H1 (cell line): ENCODE measurements at regions not wholly inside any gene's neighbourhood (a gene's known extent, or its start where the extent isn't known, plus 50 kb on each side); places are given as distances from the start of the nearest gene placed in this dataset.
A peak's percentile ranks its signal among the peaks of the same experiment; 100 is the strongest.

Source experiments
- CTCF ChIA-PET: fragments of 300-600 bp; sonication (Branson Sonifier 250); formaldehyde crosslinking; loops from one replicate; lab custom pipeline; 2021; ENCODE audit not compliant: partially characterized antibody; lab: Charles Lee
- POLR2A ChIA-PET: fragments of 300-600 bp; sonication (Branson Sonifier 250); formaldehyde crosslinking; loops from one replicate; lab custom pipeline; 2021; ENCODE audit warnings: inconsistent platforms; ENCODE audit not compliant: partially characterized antibody; lab: Charles Lee
- DNase-seq, 2 experiments: peaks; one replicate each; pipeline versions ENCODE4 v3.0.0 to v3.0.0-alpha.2; 2010 to 2022; ENCODE audit warnings: low spot score in 2 of 2, low read depth in 1 of 2, mixed read lengths in 1 of 2
- FAIRE-seq: peaks from 2 replicates; lab custom pipeline; 2011; peaks lifted over from hg19 to GRCh38; lab: Jason Lieb, UNC
- H2AFZ ChIP-seq: 2 replicates; pipeline ENCODE4 v1.8.1; 2012; ENCODE audit warnings: low read length, inconsistent platforms
- H2AK5ac ChIP-seq: 2 replicates; pipeline ENCODE4 v1.6.1; 2013; ENCODE audit warnings: low read depth, low read length
- H2BK120ac ChIP-seq: replicated peaks from 2 replicates; pipeline ENCODE3; 2013; ENCODE audit warnings: low read depth, low read length, inconsistent platforms
- H2BK12ac ChIP-seq: 2 replicates; pipeline ENCODE4 v1.6.1; 2013; ENCODE audit warnings: low read depth, low read length
- H2BK15ac ChIP-seq: 2 replicates; pipeline ENCODE4 v1.6.1; 2013; ENCODE audit warnings: low read length
- H2BK20ac ChIP-seq: 2 replicates; pipeline ENCODE4 v1.6.1; 2013; ENCODE audit warnings: low read length
- H2BK5ac ChIP-seq: 2 replicates; pipeline ENCODE4 v1.6.1; 2013; ENCODE audit warnings: low read depth, low read length
- H3K14ac ChIP-seq: 2 replicates; pipeline ENCODE4 v1.6.1; 2013; ENCODE audit warnings: inconsistent platforms; ENCODE audit not compliant: insufficient read length
- H3K18ac ChIP-seq: 2 replicates; pipeline ENCODE4 v1.6.1; 2013; ENCODE audit warnings: low read length; ENCODE audit errors: extremely low read depth
- H3K23ac ChIP-seq: 2 replicates; pipeline ENCODE4 v1.6.1; 2013; ENCODE audit warnings: inconsistent platforms; ENCODE audit not compliant: insufficient read length
- H3K23me2 ChIP-seq: 2 replicates; pipeline ENCODE4 v1.6.1; 2013; ENCODE audit warnings: low read depth, low read length
- H3K27ac ChIP-seq: 2 replicates; pipeline ENCODE4 v1.6.1; 2011; ENCODE audit warnings: low read depth, low read length, inconsistent platforms
- H3K27me3 ChIP-seq, 4 experiments: replicated peaks in 1 of 4; 1 replicate in 1 of 4; 2 replicates in 3 of 4; pipeline versions ENCODE4 v1.6.1 to v1.8.1; 2011 to 2013; ENCODE audit warnings: low read length in 3 of 4, mild to moderate bottlenecking in 3 of 4, inconsistent platforms in 2 of 4, mixed read lengths in 2 of 4, moderate library complexity in 1 of 4; ENCODE audit not compliant: control insufficient read depth in 3 of 4, insufficient read depth in 3 of 4; ENCODE audit errors: extremely low read depth in 1 of 4
- H3K36me3 ChIP-seq, 4 experiments: 2 replicates each; pipeline versions ENCODE4 v1.6.1 to v1.8.1; 2011 to 2013; ENCODE audit warnings: mild to moderate bottlenecking in 4 of 4, low read length in 3 of 4, moderate library complexity in 2 of 4, control low read depth in 1 of 4, inconsistent platforms in 1 of 4; ENCODE audit not compliant: insufficient read depth in 4 of 4, control insufficient read depth in 2 of 4
- H3K4ac ChIP-seq: replicated peaks from 2 replicates; pipeline ENCODE3; 2013; ENCODE audit warnings: low read length, low read depth, mixed read lengths, inconsistent platforms; ENCODE audit not compliant: insufficient read length
- H3K4me1 ChIP-seq, 4 experiments: replicated peaks in 1 of 4; 1 replicate in 1 of 4; 2 replicates in 3 of 4; pipeline versions ENCODE4 v1.6.1 to v1.8.1; 2011 to 2013; ENCODE audit warnings: low read length in 3 of 4, inconsistent platforms in 2 of 4, mixed read lengths in 1 of 4; ENCODE audit not compliant: insufficient read depth in 4 of 4, control insufficient read depth in 3 of 4
- H3K4me2 ChIP-seq, 2 experiments: 2 replicates each; pipeline versions ENCODE4 v1.6.1 to v1.8.1; 2011 to 2013; ENCODE audit warnings: low read depth in 2 of 2, low read length in 2 of 2, control low read depth in 1 of 2, inconsistent platforms in 1 of 2, mild to moderate bottlenecking in 1 of 2; ENCODE audit not compliant: insufficient read depth in 1 of 2
- H3K4me3 ChIP-seq, 4 experiments: fragments of 200-600, 300-600 bp in 1 of 4; sonication (generic), shearing (Covaris generic), sonication (Bioruptor Twin) in 1 of 4; 2 replicates each; pipeline versions ENCODE4 v1.5.1 to v1.8.1; 2011 to 2016; ENCODE audit warnings: low read length in 4 of 4, low read depth in 3 of 4, control low read depth in 2 of 4, inconsistent platforms in 2 of 4, mild to moderate bottlenecking in 2 of 4, mixed read lengths in 1 of 4, moderate library complexity in 1 of 4; ENCODE audit not compliant: insufficient read depth in 2 of 4; ENCODE audit errors: extremely low read depth in 1 of 4
- H3K56ac ChIP-seq: replicated peaks from 2 replicates; pipeline ENCODE3; 2013; ENCODE audit warnings: low read depth, mild to moderate bottlenecking, mixed read lengths, low read length, inconsistent platforms; ENCODE audit not compliant: insufficient read length
- H3K79me1 ChIP-seq: 2 replicates; pipeline ENCODE4 v1.6.1; 2013; ENCODE audit warnings: low read depth, low read length, control low read depth
- H3K79me2 ChIP-seq, 2 experiments: 2 replicates each; pipeline versions ENCODE4 v1.6.1 to v1.8.1; 2012 to 2013; ENCODE audit warnings: low read length in 2 of 2, mild to moderate bottlenecking in 2 of 2, inconsistent platforms in 1 of 2; ENCODE audit not compliant: insufficient read depth in 2 of 2, control insufficient read depth in 1 of 2
- H3K9ac ChIP-seq, 4 experiments: replicated peaks in 1 of 4; 1 replicate in 1 of 4; 2 replicates in 3 of 4; pipeline versions ENCODE4 v1.6.1 to v1.8.1; 2011 to 2013; ENCODE audit warnings: low read depth in 3 of 4, low read length in 3 of 4, control low read depth in 2 of 4, mild to moderate bottlenecking in 2 of 4, moderate library complexity in 2 of 4, inconsistent platforms in 1 of 4; ENCODE audit errors: extremely low read depth in 1 of 4
- H3K9me3 ChIP-seq, 2 experiments: 2 replicates each; pipeline versions ENCODE4 v1.6.1 to v1.8.1; 2012 to 2013; ENCODE audit warnings: mild to moderate bottlenecking in 2 of 2, moderate library complexity in 2 of 2, control low read depth in 1 of 2, inconsistent platforms in 1 of 2, low read depth in 1 of 2, low read length in 1 of 2, mixed read lengths in 1 of 2; ENCODE audit not compliant: insufficient read depth in 2 of 2
- H4K20me1 ChIP-seq, 2 experiments: replicated peaks in 1 of 2; 2 replicates each; pipeline versions ENCODE3 to v1.8.1; 2011 to 2013; ENCODE audit warnings: inconsistent platforms in 2 of 2, low read length in 2 of 2, mild to moderate bottlenecking in 1 of 2; ENCODE audit not compliant: insufficient read depth in 2 of 2, control insufficient read depth in 1 of 2
- H4K5ac ChIP-seq: 2 replicates; pipeline ENCODE4 v1.6.1; 2013; ENCODE audit warnings: low read length, low read depth, mixed read lengths, inconsistent platforms; ENCODE audit not compliant: insufficient read length
- H4K8ac ChIP-seq: 2 replicates; pipeline ENCODE4 v1.8.0; 2013; ENCODE audit warnings: mild to moderate bottlenecking, moderate library complexity, low read length, inconsistent platforms; ENCODE audit not compliant: insufficient read depth; ENCODE audit errors: extremely low read depth
- H4K91ac ChIP-seq: replicated peaks from 2 replicates; pipeline ENCODE3; 2013; ENCODE audit warnings: low read length, mixed read lengths, inconsistent platforms; ENCODE audit not compliant: insufficient read length
- ASH2L ChIP-seq: fragments of 200-600, 300-600 bp; sonication (generic); IDR thresholded peaks from one replicate; pipeline ENCODE4 v1.7.1; 2017; ENCODE audit warnings: low read length
- ATF2 ChIP-seq: IDR thresholded peaks from 2 replicates; pipeline ENCODE4 v1.6.1; 2012; ENCODE audit warnings: low read length, inconsistent platforms
- BRCA1 ChIP-seq: IDR thresholded peaks from 2 replicates; pipeline ENCODE4 v1.6.1; 2012; ENCODE audit warnings: low read depth, low read length, improper control_type of control experiment
- FOSL1 ChIP-seq: IDR thresholded peaks from 2 replicates; pipeline ENCODE4 v1.6.1; 2011; ENCODE audit warnings: mild to moderate bottlenecking, low read depth, low read length, moderate library complexity; ENCODE audit not compliant: insufficient read depth
- JUND ChIP-seq: IDR thresholded peaks from 2 replicates; pipeline ENCODE4 v1.6.1; 2011; ENCODE audit warnings: mild to moderate bottlenecking, improper control_type of control experiment, low read length
- POLR2A ChIP-seq, 2 experiments: IDR thresholded peaks; 1 replicate in 1 of 2; 2 replicates in 1 of 2; pipeline ENCODE4 v1.6.1; 2011; ENCODE audit warnings: low read depth in 2 of 2, low read length in 2 of 2, mild to moderate bottlenecking in 2 of 2; ENCODE audit errors: control extremely low read depth in 1 of 2
- WGBS, 2 experiments: shearing (Covaris generic) in 1 of 2; methylation state at CpG; one replicate each; pipeline versions ENCODE4 v1.1.6 to v1.1.7; 2013 to 2015; ENCODE audit warnings: low lambda C conversion rate in 2 of 2, mixed read lengths in 2 of 2, inconsistent platforms in 1 of 2, low coverage in 1 of 2, missing lambda C conversion rate in 1 of 2; ENCODE audit not compliant: insufficient replicate concordance in 2 of 2, insufficient coverage in 1 of 2, insufficient read length in 1 of 2; ENCODE audit errors: extremely low coverage in 1 of 2, missing lambda C conversion rate in 1 of 2; 5-methylcytosine and 5-hydroxymethylcytosine counted together

GRCh38 chr10:4717670-4718069 lies 108.3 kb upstream of the AKR1E2 start:
- H3K4me2 ChIP-seq = no peak overlapping the region
- H3K56ac ChIP-seq = no peak overlapping the region
- H4K91ac ChIP-seq = no peak overlapping the region
- H3K4me1 ChIP-seq = no peaks in the 10 kb centered on the region
- no peaks in the 10 kb centered on the region for H3K36me3 ChIP-seq
- H4K20me1 ChIP-seq = no peaks in the 10 kb centered on the region
- TF ChIP-seq ATF2 (no peak), BRCA1 (no peak), JUND (no peak), FOSL1 (no peak), ASH2L (no peak), POLR2A (IDR thresholded peaks at IDR 0.05; ENCODE audit: control extremely low read depth in 1 of 2, low read depth in 2 of 2, low read length in 2 of 2) (no peak)
- H3K23ac ChIP-seq = no peak overlapping the region
- WGBS, 2 experiments = 75% methylated on average over 1 of the region's 1 CpG; no CpG with 5 or more reads in 1 of the 2 experiments
- no peak overlapping the region for H2AK5ac ChIP-seq
- no peaks in the 10 kb centered on the region for H3K9me3 ChIP-seq
- no peak overlapping the region for H3K14ac ChIP-seq
- ChIA-PET CTCF (interaction anchor here (1.0 kb wide), 1 partner anchor 8 kb away, joined by 3 read pairs; no protein-coding TSS in a partner anchor), POLR2A (no interaction called here)
- no peak overlapping the region for H3K9ac ChIP-seq
- H3K27ac ChIP-seq = no peak overlapping the region
- H3K4me3 ChIP-seq = no peak overlapping the region
- no peaks in the 10 kb centered on the region for H3K79me1 ChIP-seq
- no peak overlapping the region for H2BK120ac ChIP-seq
- no peak overlapping the region for H2BK20ac ChIP-seq
- H3K18ac ChIP-seq = no peak overlapping the region
- H3K4ac ChIP-seq = no peak overlapping the region
- DNase-seq (no peak), FAIRE-seq (no peak)
- H3K79me2 ChIP-seq = no peaks in the 10 kb centered on the region
- no peaks in the 10 kb centered on the region; the same call in 1 of the 2 replicates for H3K23me2 ChIP-seq
- no peak overlapping the region for H4K8ac ChIP-seq
- no peak overlapping the region for H2BK15ac ChIP-seq
- peak overlapping the region; percentile 77 for H2AFZ ChIP-seq
- no peak overlapping the region for H2BK12ac ChIP-seq
- no peaks in the 10 kb centered on the region for H3K27me3 ChIP-seq
- no peak overlapping the region for H4K5ac ChIP-seq
- H2BK5ac ChIP-seq = no peak overlapping the region; the same call in 1 of the 2 replicates
